ENCODE measurements at regions not wholly inside any gene's neighbourhood (a gene's known extent, or its start where the extent isn't known, plus 50 kb on each side); places are given as distances from the start of the nearest gene placed in this dataset.

GRCh38 chr6:119960036-119960435, 610.5 kb upstream of the MAN1A1 start:
- TF ChIP-seq EP300 (conservative IDR thresholded peaks at IDR 0.05; ENCODE audit: poor library complexity, severe bottlenecking) (no peak), EZH2 (IDR thresholded peaks at IDR 0.05; ENCODE audit: borderline replicate concordance, insufficient read depth, low read length, poor library complexity, severe bottlenecking) (no peak), RAD21 (conservative IDR thresholded peaks at IDR 0.05) (no peak), TAF1 (IDR thresholded peaks at IDR 0.05; ENCODE audit: low read depth) (no peak), MXI1 (conservative IDR thresholded peaks at IDR 0.05; ENCODE audit: poor library complexity, severe bottlenecking) (no peak), POLR2AphosphoS5 (IDR thresholded peaks at IDR 0.05) (no peak), SMC3 (conservative IDR thresholded peaks at IDR 0.05; ENCODE audit: poor library complexity) (no peak)
- TF ChIP-seq, protein P1, sequence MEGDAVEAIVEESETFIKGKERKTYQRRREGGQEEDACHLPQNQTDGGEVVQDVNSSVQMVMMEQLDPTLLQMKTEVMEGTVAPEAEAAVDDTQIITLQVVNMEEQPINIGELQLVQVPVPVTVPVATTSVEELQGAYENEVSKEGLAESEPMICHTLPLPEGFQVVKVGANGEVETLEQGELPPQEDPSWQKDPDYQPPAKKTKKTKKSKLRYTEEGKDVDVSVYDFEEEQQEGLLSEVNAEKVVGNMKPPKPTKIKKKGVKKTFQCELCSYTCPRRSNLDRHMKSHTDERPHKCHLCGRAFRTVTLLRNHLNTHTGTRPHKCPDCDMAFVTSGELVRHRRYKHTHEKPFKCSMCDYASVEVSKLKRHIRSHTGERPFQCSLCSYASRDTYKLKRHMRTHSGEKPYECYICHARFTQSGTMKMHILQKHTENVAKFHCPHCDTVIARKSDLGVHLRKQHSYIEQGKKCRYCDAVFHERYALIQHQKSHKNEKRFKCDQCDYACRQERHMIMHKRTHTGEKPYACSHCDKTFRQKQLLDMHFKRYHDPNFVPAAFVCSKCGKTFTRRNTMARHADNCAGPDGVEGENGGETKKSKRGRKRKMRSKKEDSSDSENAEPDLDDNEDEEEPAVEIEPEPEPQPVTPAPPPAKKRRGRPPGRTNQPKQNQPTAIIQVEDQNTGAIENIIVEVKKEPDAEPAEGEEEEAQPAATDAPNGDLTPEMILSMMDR (IDR thresholded peaks at IDR 0.05; ENCODE audit: poor library complexity, severe bottlenecking): no peak
- TF ChIP-seq, protein P2, sequence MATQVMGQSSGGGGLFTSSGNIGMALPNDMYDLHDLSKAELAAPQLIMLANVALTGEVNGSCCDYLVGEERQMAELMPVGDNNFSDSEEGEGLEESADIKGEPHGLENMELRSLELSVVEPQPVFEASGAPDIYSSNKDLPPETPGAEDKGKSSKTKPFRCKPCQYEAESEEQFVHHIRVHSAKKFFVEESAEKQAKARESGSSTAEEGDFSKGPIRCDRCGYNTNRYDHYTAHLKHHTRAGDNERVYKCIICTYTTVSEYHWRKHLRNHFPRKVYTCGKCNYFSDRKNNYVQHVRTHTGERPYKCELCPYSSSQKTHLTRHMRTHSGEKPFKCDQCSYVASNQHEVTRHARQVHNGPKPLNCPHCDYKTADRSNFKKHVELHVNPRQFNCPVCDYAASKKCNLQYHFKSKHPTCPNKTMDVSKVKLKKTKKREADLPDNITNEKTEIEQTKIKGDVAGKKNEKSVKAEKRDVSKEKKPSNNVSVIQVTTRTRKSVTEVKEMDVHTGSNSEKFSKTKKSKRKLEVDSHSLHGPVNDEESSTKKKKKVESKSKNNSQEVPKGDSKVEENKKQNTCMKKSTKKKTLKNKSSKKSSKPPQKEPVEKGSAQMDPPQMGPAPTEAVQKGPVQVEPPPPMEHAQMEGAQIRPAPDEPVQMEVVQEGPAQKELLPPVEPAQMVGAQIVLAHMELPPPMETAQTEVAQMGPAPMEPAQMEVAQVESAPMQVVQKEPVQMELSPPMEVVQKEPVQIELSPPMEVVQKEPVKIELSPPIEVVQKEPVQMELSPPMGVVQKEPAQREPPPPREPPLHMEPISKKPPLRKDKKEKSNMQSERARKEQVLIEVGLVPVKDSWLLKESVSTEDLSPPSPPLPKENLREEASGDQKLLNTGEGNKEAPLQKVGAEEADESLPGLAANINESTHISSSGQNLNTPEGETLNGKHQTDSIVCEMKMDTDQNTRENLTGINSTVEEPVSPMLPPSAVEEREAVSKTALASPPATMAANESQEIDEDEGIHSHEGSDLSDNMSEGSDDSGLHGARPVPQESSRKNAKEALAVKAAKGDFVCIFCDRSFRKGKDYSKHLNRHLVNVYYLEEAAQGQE (IDR thresholded peaks at IDR 0.05; ENCODE audit: borderline replicate concordance): no peak
- H3K4me3 ChIP-seq (ENCODE audit: low read length): no peak overlapping the region

GRCh38 chr6:119957195-119957594, 607.6 kb upstream of the MAN1A1 start:
- Histone ChIP-seq H3K4me3 (ENCODE audit: low read length) (no peak overlapping the region), H3K9me2 (ENCODE audit: insufficient read depth, low read length) (no peaks in the 10 kb centered on the region), H2AFZ (ENCODE audit: low read depth, low read length) (no peak overlapping the region)

More at GRCh38 chr6:119960036-119960435, 610.5 kb upstream of the MAN1A1 start:
- H3K9me2 ChIP-seq (ENCODE audit: insufficient read depth, low read length): no peaks in the 10 kb centered on the region
- no peak overlapping the region for H3K27ac ChIP-seq (ENCODE audit: low read length)
- no peaks in the 10 kb centered on the region for H3K27me3 ChIP-seq (ENCODE audit: insufficient read depth, low read depth, low read length)
- no peaks in the 10 kb centered on the region for H4K20me1 ChIP-seq (ENCODE audit: insufficient read depth)
- H3K79me2 ChIP-seq (replicated peaks; ENCODE audit: insufficient read depth, low read length): no peaks in the 10 kb centered on the region
- H3F3A ChIP-seq (ENCODE audit: insufficient read depth, low read length, poor library complexity, severe bottlenecking): no peaks in the 10 kb centered on the region
- no peak overlapping the region for H3K4me2 ChIP-seq (ENCODE audit: low read length)
- H3K36me3 ChIP-seq (ENCODE audit: insufficient read depth, low read length): no peaks in the 10 kb centered on the region
- H2AFZ ChIP-seq (ENCODE audit: low read depth, low read length): no peak overlapping the region
- H3K9me3 ChIP-seq (ENCODE audit: low read length): no peaks in the 10 kb centered on the region
- H3K9ac ChIP-seq (ENCODE audit: low read length): no peak overlapping the region

More at GRCh38 chr6:119957195-119957594, 607.6 kb upstream of the MAN1A1 start:
- H3K27me3 ChIP-seq (ENCODE audit: insufficient read depth, low read depth, low read length): no peaks in the 10 kb centered on the region
- H3K9ac ChIP-seq (ENCODE audit: low read length): no peak overlapping the region
- H3K4me2 ChIP-seq (ENCODE audit: low read length): no peak overlapping the region
- H4K20me1 ChIP-seq (ENCODE audit: insufficient read depth): no peaks in the 10 kb centered on the region
- H3F3A ChIP-seq (ENCODE audit: insufficient read depth, low read length, poor library complexity, severe bottlenecking): no peaks in the 10 kb centered on the region
- TF ChIP-seq, protein P2 (IDR thresholded peaks at IDR 0.05; ENCODE audit: borderline replicate concordance): no peak
- TF ChIP-seq MXI1 (conservative IDR thresholded peaks at IDR 0.05; ENCODE audit: poor library complexity, severe bottlenecking) (no peak), EP300 (conservative IDR thresholded peaks at IDR 0.05; ENCODE audit: poor library complexity, severe bottlenecking) (no peak), TAF1 (IDR thresholded peaks at IDR 0.05; ENCODE audit: low read depth) (no peak), POLR2AphosphoS5 (IDR thresholded peaks at IDR 0.05) (no peak), SMC3 (conservative IDR thresholded peaks at IDR 0.05; ENCODE audit: poor library complexity) (no peak), RAD21 (conservative IDR thresholded peaks at IDR 0.05) (no peak), EZH2 (IDR thresholded peaks at IDR 0.05; ENCODE audit: borderline replicate concordance, insufficient read depth, low read length, poor library complexity, severe bottlenecking) (no peak)
- TF ChIP-seq, protein P1 (IDR thresholded peaks at IDR 0.05; ENCODE audit: poor library complexity, severe bottlenecking): no peak
- H3K27ac ChIP-seq (ENCODE audit: low read length): no peak overlapping the region
- H3K79me2 ChIP-seq (replicated peaks; ENCODE audit: insufficient read depth, low read length): no peaks in the 10 kb centered on the region
- no peaks in the 10 kb centered on the region for H3K9me3 ChIP-seq (ENCODE audit: low read length)
- no peaks in the 10 kb centered on the region for H3K36me3 ChIP-seq (ENCODE audit: insufficient read depth, low read length)

Measured in neural cell (in vitro differentiated cells).